Suprapubic skin (tissue), 4 donors: ENCODE measurements at regions not wholly inside any gene's neighbourhood (a gene's known extent, or its start where the extent isn't known, plus 50 kb on each side); places are given as distances from the start of the nearest gene placed in this dataset.

ENCODE experiments used
- DNase-seq, 2 donors: peaks; one replicate each; pipeline ENCODE4 v3.0.0-alpha.2; 2019; ENCODE audit warnings: low spot score in 2 of 2
- H3K27ac ChIP-seq: fragments of 200-600 bp; sonication (generic); one replicate; pipeline ENCODE4 v1.5.1; 2019
- H3K27me3 ChIP-seq: fragments of 200-600 bp; sonication (generic); one replicate; pipeline ENCODE4 v1.5.1; 2019
- H3K36me3 ChIP-seq: fragments of 200-600 bp; sonication (generic); one replicate; pipeline ENCODE4 v1.5.1; 2019
- H3K4me1 ChIP-seq: fragments of 200-600 bp; sonication (generic); one replicate; pipeline ENCODE4 v1.5.1; 2019
- H3K4me3 ChIP-seq: fragments of 200-600 bp; sonication (generic); one replicate; pipeline ENCODE4 v1.5.1; 2019; ENCODE audit warnings: mild to moderate bottlenecking
- H3K9me3 ChIP-seq: fragments of 200-600 bp; sonication (generic); one replicate; pipeline ENCODE4 v1.5.1; 2019
- CTCF ChIP-seq, 2 donors: fragments of 200-600 bp in 1 of 2; fragments of 450-650 bp in 1 of 2; sonication (generic) in 1 of 2; IDR thresholded peaks; one replicate each; pipeline ENCODE4 v1.5.1; 2016 to 2019; ENCODE audit warnings: antibody characterized with exemption in 2 of 2, mild to moderate bottlenecking in 1 of 2, moderate library complexity in 1 of 2
- EP300 ChIP-seq: sonication (generic); formaldehyde crosslinking; IDR thresholded peaks from one replicate; pipeline ENCODE4 v1.6.1; 2017; ENCODE audit warnings: antibody characterized with exemption
- POLR2A ChIP-seq, 2 donors: fragments of 450-650 bp; IDR thresholded peaks; one replicate each; pipeline ENCODE4 v1.6.1; 2017; ENCODE audit warnings: antibody characterized with exemption in 2 of 2, mild to moderate bottlenecking in 2 of 2, moderate library complexity in 2 of 2
- POLR2AphosphoS5 ChIP-seq, 3 donors: sonication (generic); formaldehyde crosslinking; IDR thresholded peaks; one replicate each; pipeline ENCODE4 v1.6.1; 2017; ENCODE audit warnings: antibody characterized with exemption in 3 of 3
- WGBS: methylation state at CpG from one replicate; pipeline ENCODE4 v1.1.5; 2018; 5-methylcytosine and 5-hydroxymethylcytosine counted together

GRCh38 chr10:108454224-108454623, 1289.7 kb upstream of the SORCS1 start:
- Histone ChIP-seq H3K27ac (peak overlapping the region; percentile 59), H3K9me3 (no peaks in the 10 kb centered on the region), H3K4me1 (no peaks in the 10 kb centered on the region), H3K4me3 (no peak overlapping the region), H3K36me3 (no peaks in the 10 kb centered on the region), H3K27me3 (no peaks in the 10 kb centered on the region)
- WGBS = 73% methylated on average over 3 of the region's 3 CpGs
- TF ChIP-seq POLR2AphosphoS5 (IDR thresholded peaks at IDR 0.05) (no peak), POLR2A (IDR thresholded peaks at IDR 0.05) (no peak), CTCF (IDR thresholded peaks at IDR 0.05) (no peak), EP300 (no peak)
- no peak for DNase-seq

DNA sequence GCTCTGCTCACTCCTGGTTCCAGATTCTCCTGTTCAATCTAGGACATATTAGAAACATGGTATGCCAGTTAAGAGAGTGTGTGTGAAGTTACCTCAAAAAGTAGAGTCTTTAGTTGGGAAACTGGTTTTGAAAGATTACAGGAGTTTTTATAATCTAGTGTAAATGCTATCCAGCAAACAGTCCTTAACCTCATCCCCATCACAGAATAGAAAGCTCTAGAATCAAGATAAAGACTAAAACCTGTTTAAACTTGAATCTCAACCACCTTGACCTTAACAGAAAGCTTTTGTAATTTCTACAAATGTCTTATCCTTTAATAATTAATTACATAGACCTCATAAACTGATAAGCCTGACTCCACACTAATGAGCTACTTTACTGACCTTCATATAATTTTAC, 1288.7 kb upstream of the SORCS1 start:
- H3K4me1 ChIP-seq = no peaks in the 10 kb centered on the region
- H3K4me3 ChIP-seq = no peak overlapping the region
- H3K9me3 ChIP-seq = no peaks in the 10 kb centered on the region
- H3K36me3 ChIP-seq = no peaks in the 10 kb centered on the region
- H3K27me3 ChIP-seq = no peaks in the 10 kb centered on the region
- TF ChIP-seq EP300 = no peak
- TF ChIP-seq POLR2A (IDR thresholded peaks at IDR 0.05) = no peak
- TF ChIP-seq CTCF (IDR thresholded peaks at IDR 0.05) = no peak
- no peak overlapping the region for H3K27ac ChIP-seq
- no peak for DNase-seq

GRCh38 chr10:108452533-108452932, 1288.0 kb upstream of the SORCS1 start:
- Histone ChIP-seq H3K27ac (no peak overlapping the region), H3K36me3 (no peaks in the 10 kb centered on the region), H3K4me1 (no peaks in the 10 kb centered on the region), H3K4me3 (no peak overlapping the region), H3K9me3 (no peaks in the 10 kb centered on the region), H3K27me3 (no peaks in the 10 kb centered on the region)
- WGBS = 82% methylated on average over 5 of the region's 5 CpGs
- no peak for DNase-seq
- TF ChIP-seq EP300 (no peak), POLR2A (IDR thresholded peaks at IDR 0.05) (no peak), POLR2AphosphoS5 (IDR thresholded peaks at IDR 0.05) (no peak), CTCF (IDR thresholded peaks at IDR 0.05) (no peak)

DNA sequence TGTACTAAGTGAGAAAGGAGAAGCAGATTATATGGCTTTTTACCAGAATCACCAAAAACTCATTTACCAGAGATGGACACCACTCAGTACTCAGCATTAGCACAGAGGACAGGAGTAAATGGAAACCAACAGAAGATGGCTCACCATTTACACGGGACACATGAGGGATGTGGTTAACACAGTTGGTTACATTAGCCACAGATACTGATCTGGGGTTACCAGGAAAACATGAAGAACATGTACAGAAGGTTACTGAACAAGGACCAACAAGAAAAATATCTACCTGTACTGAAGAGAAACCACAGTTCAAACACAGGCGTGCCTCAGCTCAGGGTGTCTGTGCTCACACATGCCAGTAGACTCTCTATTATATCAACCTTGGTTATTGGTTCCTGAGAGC, 1285.8 kb upstream of the SORCS1 start:
- no peaks in the 10 kb centered on the region for H3K4me1 ChIP-seq
- no peaks in the 10 kb centered on the region for H3K9me3 ChIP-seq
- TF ChIP-seq POLR2A (IDR thresholded peaks at IDR 0.05) (no peak), CTCF (IDR thresholded peaks at IDR 0.05) (no peak), POLR2AphosphoS5 (IDR thresholded peaks at IDR 0.05) (no peak), EP300 (no peak)
- no peak overlapping the region for H3K4me3 ChIP-seq
- H3K36me3 ChIP-seq = no peaks in the 10 kb centered on the region
- WGBS = 89% methylated on average over 2 of the region's 2 CpGs
- DNase-seq = no peak
- no peak overlapping the region for H3K27ac ChIP-seq
- H3K27me3 ChIP-seq = no peaks in the 10 kb centered on the region

DNA sequence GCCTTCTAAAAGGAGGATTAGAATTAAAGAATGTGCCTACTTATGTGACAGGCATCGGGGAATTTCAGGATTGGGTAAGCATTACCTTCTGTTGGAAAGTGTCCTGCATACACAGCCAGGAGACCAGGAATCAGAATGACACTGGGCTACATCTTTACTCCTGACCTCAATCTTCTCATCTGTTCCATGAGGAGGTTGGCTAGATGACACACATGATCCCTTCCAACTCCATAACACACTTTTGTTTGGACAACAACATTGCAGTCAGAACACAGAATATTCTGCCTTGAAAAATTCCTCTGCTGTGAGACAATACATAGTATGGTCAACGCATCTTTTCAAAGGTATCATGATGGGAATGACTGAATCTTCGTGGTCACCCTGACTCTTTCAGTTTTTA, 1281.2 kb upstream of the SORCS1 start:
- Histone ChIP-seq H3K27me3 (no peaks in the 10 kb centered on the region), H3K4me1 (no peaks in the 10 kb centered on the region), H3K4me3 (no peak overlapping the region), H3K9me3 (no peaks in the 10 kb centered on the region), H3K27ac (no peak overlapping the region), H3K36me3 (no peaks in the 10 kb centered on the region)
- DNase-seq = no peak
- TF ChIP-seq CTCF (IDR thresholded peaks at IDR 0.05) (no peak), POLR2AphosphoS5 (IDR thresholded peaks at IDR 0.05) (no peak), EP300 (no peak), POLR2A (IDR thresholded peaks at IDR 0.05) (no peak)
- WGBS = 81% methylated on average over 3 of the region's 3 CpGs
